ENCODE measurements at regions not wholly inside any gene's neighbourhood (a gene's known extent, or its start where the extent isn't known, plus 50 kb on each side); places are given as distances from the start of the nearest gene placed in this dataset.

DNA sequence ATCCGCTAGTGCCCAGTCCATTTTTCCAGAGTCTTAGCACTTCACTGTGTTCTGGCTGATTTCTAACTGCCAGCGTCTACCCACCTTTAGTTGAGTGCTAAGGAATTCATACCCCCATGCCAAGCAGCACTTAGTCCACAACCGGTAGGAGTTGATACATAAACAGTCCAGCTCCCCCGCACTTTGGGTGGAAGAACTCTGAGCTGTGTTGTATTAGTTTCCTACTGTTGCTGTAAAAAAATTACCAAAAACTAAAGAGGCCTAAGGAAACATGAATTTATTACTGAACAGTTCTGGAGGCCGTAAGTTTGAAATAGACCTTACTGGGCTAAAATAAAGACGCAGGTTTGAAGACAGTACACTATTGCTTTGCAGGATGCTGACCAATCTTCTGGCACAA is 87.6 kb downstream of the SLC24A2 start:
- no peak for TF ChIP-seq EZH2 (IDR thresholded peaks at IDR 0.05; ENCODE audit: borderline replicate concordance, low read length)
- no peak for TF ChIP-seq CTCF (IDR thresholded peaks at IDR 0.05; ENCODE audit: low read length)
